H7 (cell line): ENCODE measurements at regions not wholly inside any gene's neighbourhood (a gene's known extent, or its start where the extent isn't known, plus 50 kb on each side); places are given as distances from the start of the nearest gene placed in this dataset.
"Not testable (repeated sequence)": the region's sequence is repeated elsewhere in the genome, so short reads cannot be mapped to it uniquely, and the experiment has no call there.

Source experiments
- DNase-seq: peaks from one replicate; pipeline ENCODE4 v3.0.0; 2012
- H3K27me3 ChIP-seq: 2 replicates; pipeline ENCODE4 v1.6.0; 2011; ENCODE audit warnings: mild to moderate bottlenecking, low read length; ENCODE audit not compliant: control insufficient read depth, insufficient read depth
- H3K36me3 ChIP-seq: replicated peaks from 2 replicates; pipeline ENCODE4 v1.5.1; 2011; ENCODE audit warnings: low read length; ENCODE audit not compliant: control insufficient read depth, insufficient read depth
- H3K4me3 ChIP-seq: 2 replicates; pipeline ENCODE4 v1.5.1; 2011; ENCODE audit warnings: low read depth, mild to moderate bottlenecking, control low read depth, low read length, moderate library complexity; ENCODE audit not compliant: insufficient read depth

DNA sequence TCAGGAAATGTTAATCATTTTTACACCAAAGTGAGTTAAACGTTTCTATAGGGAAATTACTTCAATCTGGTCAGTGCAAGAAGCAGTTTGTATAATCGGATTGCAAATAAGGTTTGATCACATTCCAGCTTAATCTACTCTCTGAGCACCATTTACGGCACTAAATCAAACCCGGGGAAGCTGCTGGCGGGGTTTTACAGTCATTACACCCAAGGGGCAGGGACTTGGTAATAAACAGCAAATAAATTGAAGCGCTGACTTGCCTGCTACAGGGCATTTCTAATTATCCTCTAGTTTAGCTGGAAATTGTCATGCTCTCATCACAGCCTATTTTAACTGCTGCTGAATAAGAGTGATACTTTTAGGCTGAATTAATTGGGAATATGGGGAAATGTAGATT is 152.1 kb upstream of the SOX21 start:
- DNase-seq = no peak
- Histone ChIP-seq H3K27me3 (no peaks in the 10 kb centered on the region), H3K36me3 (no peaks in the 10 kb centered on the region), H3K4me3 (no peak overlapping the region)

GRCh38 chr13:94860981-94861407 is 148.6 kb upstream of the SOX21 start:
- Histone ChIP-seq H3K27me3 (no peaks in the 10 kb centered on the region), H3K36me3 (no peaks in the 10 kb centered on the region), H3K4me3 (no peak overlapping the region)
- no peak for DNase-seq

- Histone ChIP-seq H3K36me3 (no peaks in the 10 kb centered on the region), H3K4me3 (no peak overlapping the region), H3K27me3 (no peaks in the 10 kb centered on the region)
- DNase-seq = no peak
Measured at GRCh38 chr13:94859811-94860210, 147.5 kb upstream of the SOX21 start.

GRCh38 chr13:94859278-94859691 is 146.9 kb upstream of the SOX21 start:
- H3K36me3 ChIP-seq = no peaks in the 10 kb centered on the region
- DNase-seq = no peak
- H3K27me3 ChIP-seq = no peaks in the 10 kb centered on the region
- H3K4me3 ChIP-seq = no peak overlapping the region

DNA sequence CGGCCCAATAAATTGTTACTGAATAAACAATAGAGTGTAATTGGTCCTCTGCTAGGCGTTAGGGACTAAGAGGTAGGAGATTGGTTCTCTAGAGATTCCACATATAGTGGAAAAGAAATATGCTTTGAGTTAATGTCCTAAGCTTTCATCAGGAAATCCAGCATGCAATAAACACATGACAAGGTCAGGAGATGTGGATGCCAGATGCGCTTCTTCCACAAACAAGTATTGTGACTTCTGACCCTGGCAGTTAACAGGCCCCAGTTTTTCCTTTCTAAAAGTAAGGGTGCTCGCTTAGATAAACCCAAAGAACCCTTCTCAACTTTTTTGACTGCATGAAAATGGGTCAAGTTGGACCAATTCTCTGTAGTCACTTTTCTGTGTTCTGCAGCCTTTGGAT is 146.5 kb upstream of the SOX21 start:
- no peaks in the 10 kb centered on the region for H3K27me3 ChIP-seq
- H3K4me3 ChIP-seq = no peak overlapping the region
- H3K36me3 ChIP-seq = no peaks in the 10 kb centered on the region
- no peak for DNase-seq

DNA sequence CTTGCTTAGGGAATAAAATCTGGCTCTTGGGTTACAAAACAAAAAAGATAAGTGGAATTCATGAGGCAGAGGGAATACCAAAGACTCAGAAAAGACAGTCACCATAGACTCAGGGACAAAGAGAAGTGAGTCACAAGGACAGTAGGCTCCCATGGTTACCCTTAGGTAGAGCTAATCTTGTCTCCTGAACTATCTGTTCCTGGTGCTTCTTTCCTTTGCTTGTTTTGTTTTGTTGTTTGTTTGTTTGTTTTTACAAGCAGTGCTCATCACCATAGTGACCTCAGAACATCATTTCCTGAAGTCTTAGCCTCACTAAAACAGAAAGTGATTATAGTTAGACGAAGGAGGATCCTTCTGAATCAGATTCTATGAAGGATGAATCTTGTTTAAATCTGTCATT is 142.3 kb upstream of the SOX21 start:
- Histone ChIP-seq H3K27me3 (no peaks in the 10 kb centered on the region), H3K4me3 (no peak overlapping the region), H3K36me3 (no peaks in the 10 kb centered on the region)
- no peak for DNase-seq

GRCh38 chr13:94851576-94851975 is 139.2 kb upstream of the SOX21 start:
- no peaks in the 10 kb centered on the region for H3K36me3 ChIP-seq
- no peak overlapping the region for H3K4me3 ChIP-seq
- H3K27me3 ChIP-seq = no peaks in the 10 kb centered on the region
- no peak for DNase-seq

DNA sequence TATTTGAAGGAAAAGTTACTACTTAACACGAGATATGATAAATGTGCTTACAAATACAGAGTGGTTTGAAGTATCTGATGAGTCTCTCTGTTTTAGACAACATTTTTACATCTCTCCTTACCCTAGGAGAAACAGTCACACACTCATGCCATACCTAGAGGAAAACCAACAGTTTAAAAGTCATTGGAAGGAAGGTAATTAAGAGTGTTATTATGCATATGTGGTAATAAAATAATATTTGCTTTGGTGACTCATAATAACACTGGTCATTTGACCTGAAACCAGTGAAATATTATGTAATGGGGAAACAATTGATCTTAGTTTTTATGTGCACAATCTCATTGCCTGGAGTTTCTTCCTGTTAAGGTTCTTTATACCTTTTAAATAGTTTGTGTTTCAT is 136.9 kb upstream of the SOX21 start:
- no peak for DNase-seq

GRCh38 chr13:94842901-94843300 is 130.6 kb upstream of the SOX21 start:
- no peak overlapping the region for H3K4me3 ChIP-seq
- H3K27me3 ChIP-seq = no peaks in the 10 kb centered on the region
- DNase-seq = no peak
- H3K36me3 ChIP-seq = no peaks in the 10 kb centered on the region

More for the DNA sequence above, 136.9 kb upstream of the SOX21 start:
- H3K36me3 ChIP-seq = no peaks in the 10 kb centered on the region
- H3K27me3 ChIP-seq = no peaks in the 10 kb centered on the region
- H3K4me3 ChIP-seq = no peak overlapping the region

DNA sequence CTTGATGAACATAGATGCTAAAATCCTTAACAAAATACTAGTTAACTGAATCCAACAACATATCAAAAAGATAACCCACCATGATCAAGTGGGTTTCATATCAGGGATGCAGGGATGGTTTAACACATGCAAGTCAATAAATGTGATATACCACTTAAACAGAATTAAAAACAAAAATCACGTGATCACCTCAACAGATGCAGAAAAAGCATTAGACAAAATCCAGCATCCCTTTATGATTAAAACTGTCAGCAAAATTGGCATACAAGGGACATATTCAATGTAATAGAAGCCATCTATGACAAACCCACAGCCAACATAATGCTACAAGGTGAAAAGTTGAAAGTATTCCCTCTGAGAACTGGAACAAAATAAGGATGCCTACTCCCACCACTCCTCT is 124.7 kb upstream of the SOX21 start:
- DNase-seq, H3K4me3 ChIP-seq, H3K27me3 ChIP-seq, H3K36me3 ChIP-seq: not testable (repeated sequence)

GRCh38 chr13:94829837-94830365 is 117.6 kb upstream of the SOX21 start:
- Histone ChIP-seq H3K36me3 (no peaks in the 10 kb centered on the region), H3K27me3 (no peaks in the 10 kb centered on the region), H3K4me3 (no peak overlapping the region)
- DNase-seq = no peak

- no peak for DNase-seq
- H3K4me3 ChIP-seq = no peak overlapping the region
- H3K36me3 ChIP-seq = no peaks in the 10 kb centered on the region
- no peaks in the 10 kb centered on the region for H3K27me3 ChIP-seq
Measured at GRCh38 chr13:94829185-94829836, 117.0 kb upstream of the SOX21 start.

DNA sequence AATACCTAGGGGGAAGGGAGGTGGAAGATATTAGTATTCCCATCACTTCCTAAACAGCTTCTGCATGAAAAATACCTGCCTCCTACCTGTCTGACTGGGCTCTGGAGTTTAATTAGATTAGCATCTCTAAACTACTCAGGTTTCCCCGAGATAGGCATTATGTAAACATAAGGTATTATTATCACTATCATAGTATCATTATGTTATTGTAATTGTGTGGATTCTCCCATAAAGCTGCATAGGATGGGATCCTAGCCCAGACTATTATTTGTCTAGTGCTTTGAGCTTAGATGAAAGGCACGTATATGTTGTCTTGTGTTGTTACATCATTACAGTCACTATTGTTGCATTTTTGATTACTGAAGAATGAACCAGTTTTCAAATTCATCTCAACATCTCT is 115.2 kb upstream of the SOX21 start:
- DNase-seq = no peak
- Histone ChIP-seq H3K27me3 (no peaks in the 10 kb centered on the region), H3K36me3 (no peaks in the 10 kb centered on the region), H3K4me3 (no peak overlapping the region)

DNA sequence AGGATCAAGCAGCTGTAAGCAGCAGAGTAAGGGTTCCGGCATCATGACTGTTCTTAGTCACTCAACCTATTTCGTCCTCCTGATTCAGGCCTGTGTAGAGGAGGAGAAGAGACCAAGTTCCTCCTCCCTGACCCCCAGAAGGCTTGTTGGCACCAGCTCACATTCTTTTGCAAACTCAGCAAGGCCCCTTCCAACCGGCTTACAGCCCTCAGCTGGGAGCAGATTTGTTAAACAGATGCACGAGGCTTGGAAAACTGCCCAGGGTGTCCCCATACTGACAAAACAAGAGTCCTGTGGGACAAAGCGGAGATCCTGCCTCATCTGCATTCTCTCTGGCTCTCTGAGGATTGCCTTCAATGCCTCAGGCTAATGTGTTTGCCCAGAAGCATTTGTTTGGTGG is 113.2 kb upstream of the SOX21 start:
- Histone ChIP-seq H3K27me3 (no peaks in the 10 kb centered on the region), H3K36me3 (no peaks in the 10 kb centered on the region), H3K4me3 (no peak overlapping the region)
- peak; percentile 44 for DNase-seq

DNA sequence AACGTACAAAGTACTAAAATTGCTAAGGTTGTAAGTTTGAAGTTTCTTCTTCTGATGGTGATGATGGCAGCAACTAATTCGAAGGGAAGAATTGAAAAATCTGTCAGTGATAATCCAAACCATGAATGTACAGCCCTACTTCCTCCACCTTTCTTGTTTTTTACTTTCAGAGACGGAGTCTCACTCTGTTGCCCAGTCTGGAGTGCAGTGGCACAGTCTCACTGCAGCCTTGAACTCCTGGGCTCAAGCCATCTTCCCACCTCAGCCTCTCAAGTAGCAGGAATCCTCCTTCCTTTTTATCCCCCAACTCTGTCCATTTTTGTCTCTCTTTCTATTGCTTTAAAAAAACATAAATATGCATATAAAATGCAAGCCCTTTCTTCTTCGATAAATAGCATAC is 112.3 kb upstream of the SOX21 start:
- Histone ChIP-seq H3K27me3 (no peaks in the 10 kb centered on the region), H3K4me3 (no peak overlapping the region)

DNA sequence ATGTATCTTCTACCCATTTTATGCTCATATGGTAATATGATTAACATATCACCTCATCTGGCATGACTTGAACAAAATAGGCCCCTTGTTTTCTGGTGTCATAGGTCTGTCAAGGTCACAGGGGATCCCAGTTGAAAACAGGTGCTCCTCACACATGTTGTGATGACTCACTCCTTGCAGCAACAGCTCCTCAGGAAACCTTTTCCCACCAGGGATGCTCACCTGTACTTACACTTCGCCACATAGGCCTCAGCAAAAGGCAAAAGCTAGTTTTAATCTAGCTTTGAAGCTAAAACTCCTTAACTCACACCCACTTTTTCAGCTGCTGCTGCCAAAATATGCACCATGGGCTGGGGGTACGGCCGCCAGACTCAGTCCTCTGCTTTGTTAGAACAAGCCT is 110.0 kb upstream of the SOX21 start:
- no peaks in the 10 kb centered on the region for H3K27me3 ChIP-seq
- no peak for DNase-seq
- no peak overlapping the region for H3K4me3 ChIP-seq
- H3K36me3 ChIP-seq = no peaks in the 10 kb centered on the region

More for the DNA sequence above, 112.3 kb upstream of the SOX21 start:
- H3K36me3 ChIP-seq = no peaks in the 10 kb centered on the region
- no peak for DNase-seq
